HCT116 (cell line): ENCODE measurements at regions not wholly inside any gene's neighbourhood (a gene's known extent, or its start where the extent isn't known, plus 50 kb on each side); places are given as distances from the start of the nearest gene placed in this dataset.

ENCODE experiments used
- ATAC-seq: fragments of 200-7000 bp; cut with Tn5 transposase; 2 replicates; pipeline ENCODE4 v1.9.1; 2020; ENCODE audit warnings: mild to moderate bottlenecking, moderate library complexity
- BruUV-seq: library from RNA; stranded (reverse); fragments of 400-500 nt; replicated peaks from 2 replicates; lab custom pipeline; 2021; lab: Mats Ljungman, UMichigan
- CTCF ChIA-PET: fragments of 300-600 bp; sonication (Branson Sonifier 250); formaldehyde crosslinking; loops from one replicate; lab custom pipeline; 2021; ENCODE audit warnings: antibody characterized with exemption; lab: Charles Lee
- POLR2A ChIA-PET: fragments of 300-600, 350-600 bp; sonication (Branson Sonifier 250); formaldehyde crosslinking; loops from one replicate; lab custom pipeline; 2021; ENCODE audit warnings: antibody characterized with exemption; lab: Charles Lee
- RAD21 ChIA-PET, 2 experiments: fragments of 300-600 bp; sonication (Branson Sonifier 250); formaldehyde crosslinking; loops; one replicate each; lab custom pipeline; 2023; ENCODE audit warnings: low total read pairs in 2 of 2; ENCODE audit not compliant: uncharacterized antibody in 2 of 2, unreplicated experiment in 2 of 2, low non-redundant PET in 1 of 2; lab: Charles Lee
- DNase-seq: peaks from one replicate; pipeline ENCODE4 v3.0.0-alpha.2; 2010; ENCODE audit warnings: low read depth, low spot score
- H2AFZ ChIP-seq: fragments of 200-600 bp; shearing (Covaris generic), sonication (generic); 2 replicates; pipeline ENCODE4 v1.6.1; 2017; ENCODE audit warnings: low read depth, mixed run types, mixed read lengths, antibody characterized with exemption, low read length; ENCODE audit not compliant: poor library complexity, severe bottlenecking
- H3K27ac ChIP-seq: 2 replicates; pipeline ENCODE4 v1.5.1; 2012; ENCODE audit warnings: low read depth, low read length
- H3K27me3 ChIP-seq: fragments of 200-600 bp; sonication (generic); 2 replicates; pipeline ENCODE4 v1.6.1; 2016; ENCODE audit warnings: mixed run types, low read length, mixed read lengths; ENCODE audit not compliant: insufficient read depth
- H3K36me3 ChIP-seq, 2 experiments: fragments of 200-500 bp in 1 of 2; fragments of 200-600 bp in 1 of 2; sonication (Bioruptor generic) in 1 of 2; sonication (generic) in 1 of 2; 2 replicates each; pipeline versions ENCODE4 v1.5.1 to v1.6.1; 2014 to 2016; ENCODE audit warnings: low read length in 2 of 2, inconsistent platforms in 1 of 2, mixed read lengths in 1 of 2, mixed run types in 1 of 2; ENCODE audit not compliant: insufficient read depth in 2 of 2, control insufficient read depth in 1 of 2
- H3K4me1 ChIP-seq, 2 experiments: fragments of 200-600 bp in 1 of 2; sonication (generic) in 1 of 2; 2 replicates each; pipeline versions ENCODE4 v1.5.1 to v1.6.1; 2012 to 2017; ENCODE audit warnings: low read length in 2 of 2, inconsistent platforms in 1 of 2, mild to moderate bottlenecking in 1 of 2, mixed read lengths in 1 of 2, mixed run types in 1 of 2, moderate library complexity in 1 of 2; ENCODE audit not compliant: insufficient read depth in 2 of 2, control insufficient read depth in 1 of 2
- H3K4me2 ChIP-seq: fragments of 200-600 bp; sonication (generic); 2 replicates; pipeline ENCODE4 v1.6.1; 2017; ENCODE audit warnings: mixed run types, low read length, mixed read lengths
- H3K4me3 ChIP-seq, 2 experiments: fragments of 200-600 bp in 1 of 2; sonication (generic) in 1 of 2; replicated peaks in 1 of 2; 2 replicates each; pipeline ENCODE4 v1.5.1; 2011 to 2016; ENCODE audit warnings: low read length in 2 of 2, control low read depth in 1 of 2, low read depth in 1 of 2, mild to moderate bottlenecking in 1 of 2, mixed read lengths in 1 of 2, mixed run types in 1 of 2
- H3K79me2 ChIP-seq: fragments of 200-600 bp; sonication (generic); 2 replicates; pipeline ENCODE4 v1.6.1; 2017; ENCODE audit warnings: mild to moderate bottlenecking, mixed run types, low read length, moderate library complexity, mixed read lengths; ENCODE audit not compliant: insufficient read depth
- H3K9ac ChIP-seq: fragments of 200-600 bp; sonication (generic); 2 replicates; pipeline ENCODE4 v1.6.1; 2016; ENCODE audit warnings: low read length, mixed read lengths
- H3K9me2 ChIP-seq: fragments of 200-600 bp; sonication (generic), shearing (Covaris generic); 2 replicates; pipeline ENCODE4 v1.6.1; 2017; ENCODE audit warnings: mixed run types, mild to moderate bottlenecking, moderate library complexity; ENCODE audit not compliant: insufficient read depth
- H3K9me3 ChIP-seq, 2 experiments: fragments of 200-500 bp in 1 of 2; fragments of 200-600 bp in 1 of 2; sonication (Bioruptor generic) in 1 of 2; sonication (generic) in 1 of 2; 2 replicates each; pipeline ENCODE4 v1.6.1; 2014 to 2017; ENCODE audit warnings: low read length in 2 of 2, mixed read lengths in 2 of 2, inconsistent platforms in 1 of 2, low read depth in 1 of 2, mild to moderate bottlenecking in 1 of 2, mixed run types in 1 of 2, moderate library complexity in 1 of 2; ENCODE audit not compliant: control insufficient read depth in 1 of 2, insufficient read depth in 1 of 2
- H4K20me1 ChIP-seq: fragments of 200-600 bp; sonication (generic), shearing (Covaris generic); 2 replicates; pipeline ENCODE4 v1.6.1; 2017; ENCODE audit warnings: mixed run types, mild to moderate bottlenecking, moderate library complexity; ENCODE audit not compliant: insufficient read depth
- ATF3 ChIP-seq: IDR thresholded peaks from 2 replicates; pipeline ENCODE4 v1.6.1; 2012
- CBX3 ChIP-seq: IDR thresholded peaks from 2 replicates; pipeline ENCODE4 v1.6.1; 2012; ENCODE audit warnings: low read depth
- CEBPB ChIP-seq: IDR thresholded peaks from 2 replicates; pipeline ENCODE4 v1.6.1; 2012; ENCODE audit warnings: low read depth
- CTCF ChIP-seq, 3 experiments: fragments of 200-600 bp in 1 of 3; sonication (generic) in 1 of 3; IDR thresholded peaks in 2 of 3; conservative IDR thresholded peaks in 1 of 3; 2 replicates each; pipeline ENCODE4 v1.5.1; 2012 to 2017; ENCODE audit warnings: low read depth in 2 of 3, low read length in 2 of 3, antibody characterized with exemption in 1 of 3, borderline replicate concordance in 1 of 3, control low read depth in 1 of 3, mild to moderate bottlenecking in 1 of 3, mixed read lengths in 1 of 3, mixed run types in 1 of 3, moderate library complexity in 1 of 3; ENCODE audit not compliant: insufficient read depth in 1 of 3
- EGR1 ChIP-seq: IDR thresholded peaks from 2 replicates; pipeline ENCODE4 v1.6.1; 2012; ENCODE audit warnings: low read depth
- ELF1 ChIP-seq: IDR thresholded peaks from 2 replicates; pipeline ENCODE4 v1.6.1; 2012; ENCODE audit warnings: low read depth, borderline replicate concordance
- EZH2 ChIP-seq: fragments of 200-600 bp; sonication (generic); IDR thresholded peaks from 2 replicates; pipeline ENCODE4 v1.6.1; 2017; ENCODE audit warnings: antibody characterized with exemption, mixed run types
- FOSL1 ChIP-seq: IDR thresholded peaks from 2 replicates; pipeline ENCODE4 v1.6.1; 2012; ENCODE audit warnings: low read depth
- POLR2A ChIP-seq: IDR thresholded peaks from 2 replicates; pipeline ENCODE4 v1.7.0; 2011; ENCODE audit warnings: borderline replicate concordance; ENCODE audit not compliant: insufficient read depth, insufficient read length; ENCODE audit errors: extremely low read depth
- SIN3A ChIP-seq: IDR thresholded peaks from 2 replicates; pipeline ENCODE4 v1.6.1; 2012; ENCODE audit warnings: low read depth
- TCF7L2 ChIP-seq: IDR thresholded peaks from 2 replicates; pipeline ENCODE4 v1.7.0; 2011; ENCODE audit warnings: borderline replicate concordance, inconsistent platforms; ENCODE audit not compliant: insufficient read depth, insufficient read length; ENCODE audit errors: extremely low read depth
- YY1 ChIP-seq: IDR thresholded peaks from 2 replicates; pipeline ENCODE4 v1.6.1; 2011; ENCODE audit warnings: low read length, low read depth, moderate library complexity, mild to moderate bottlenecking; ENCODE audit not compliant: insufficient replicate concordance; ENCODE audit errors: extremely low read depth
- ZFX ChIP-seq: fragments of 450-650 bp; IDR thresholded peaks from 2 replicates; pipeline ENCODE4 v1.6.1; 2017
- intact Hi-C: fragments of 100-400 bp; cut with micrococcal nuclease; formaldehyde crosslinking; loops from 2 replicates; pipeline ENCODE4 v1.10.0; 2022
- TF ChIP-seq, protein P1 (sequence below): IDR thresholded peaks from 2 replicates; pipeline ENCODE4 v1.6.1; 2012; ENCODE audit warnings: low read depth
- TF ChIP-seq, protein P2 (sequence below): IDR thresholded peaks from 2 replicates; pipeline ENCODE4 v1.6.1; 2012

- ChIA-PET POLR2A (no interaction called here), CTCF (no interaction called here), RAD21 (no interaction called here)
- Histone ChIP-seq H3K79me2 (no peaks in the 10 kb centered on the region), H3K9me3 (no peaks in the 10 kb centered on the region), H4K20me1 (no peaks in the 10 kb centered on the region), H3K4me2 (no peak overlapping the region), H3K36me3 (no peaks in the 10 kb centered on the region), H3K9ac (no peak overlapping the region), H3K27me3 (no peaks in the 10 kb centered on the region), H3K4me1 (no peaks in the 10 kb centered on the region), H3K27ac (no peak overlapping the region), H3K4me3 (no peak overlapping the region), H2AFZ (no peak overlapping the region), H3K9me2 (no peaks in the 10 kb centered on the region)
- no peak for TF ChIP-seq POLR2A
- no peak for TF ChIP-seq EZH2
- no peak for TF ChIP-seq YY1
- TF ChIP-seq CEBPB, result no peak
- intact Hi-C loops, result no loop called here
- ATAC-seq (no peak), DNase-seq (no peak)
- BruUV-seq, result no TSS peak
Observed at GRCh38 chr14:30234966-30235365, 307.3 kb upstream of the PRKD1 start.

DNA sequence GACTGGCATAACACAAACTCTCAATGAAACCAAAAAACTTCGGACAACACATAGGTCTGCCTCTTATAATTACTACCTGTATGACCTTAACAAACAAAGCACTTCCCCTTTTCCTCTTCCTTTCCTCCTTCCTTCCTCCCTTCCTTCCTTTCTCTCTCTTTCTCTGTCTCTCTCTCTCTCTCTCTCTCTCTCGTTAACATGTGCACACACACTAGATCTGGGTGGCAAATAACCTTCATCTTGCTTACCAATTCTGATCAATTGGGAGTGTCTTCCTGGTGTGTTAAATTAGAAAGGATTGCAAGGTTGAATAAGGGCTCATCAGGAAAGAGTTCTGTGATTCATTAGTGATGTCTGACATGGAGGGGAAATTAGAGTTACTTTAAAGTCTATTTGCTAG lies 307.8 kb upstream of the PRKD1 start:
- RAD21 ChIA-PET, result no interaction called here

More for the DNA sequence above, 307.8 kb upstream of the PRKD1 start:
- intact Hi-C loops, result no loop called here
- Histone ChIP-seq H3K79me2 (no peaks in the 10 kb centered on the region), H3K4me2 (no peak overlapping the region), H3K36me3 (no peaks in the 10 kb centered on the region), H3K9me2 (no peaks in the 10 kb centered on the region), H2AFZ (no peak overlapping the region), H3K9ac (no peak overlapping the region), H3K4me3 (no peak overlapping the region), H3K9me3 (no peaks in the 10 kb centered on the region), H4K20me1 (no peaks in the 10 kb centered on the region), H3K27me3 (no peaks in the 10 kb centered on the region), H3K27ac (no peak overlapping the region), H3K4me1 (no peaks in the 10 kb centered on the region)
- ChIA-PET CTCF (no interaction called here), POLR2A (no interaction called here)
- DNase-seq, result no peak
- BruUV-seq, result no TSS peak
- TF ChIP-seq, protein P1, sequence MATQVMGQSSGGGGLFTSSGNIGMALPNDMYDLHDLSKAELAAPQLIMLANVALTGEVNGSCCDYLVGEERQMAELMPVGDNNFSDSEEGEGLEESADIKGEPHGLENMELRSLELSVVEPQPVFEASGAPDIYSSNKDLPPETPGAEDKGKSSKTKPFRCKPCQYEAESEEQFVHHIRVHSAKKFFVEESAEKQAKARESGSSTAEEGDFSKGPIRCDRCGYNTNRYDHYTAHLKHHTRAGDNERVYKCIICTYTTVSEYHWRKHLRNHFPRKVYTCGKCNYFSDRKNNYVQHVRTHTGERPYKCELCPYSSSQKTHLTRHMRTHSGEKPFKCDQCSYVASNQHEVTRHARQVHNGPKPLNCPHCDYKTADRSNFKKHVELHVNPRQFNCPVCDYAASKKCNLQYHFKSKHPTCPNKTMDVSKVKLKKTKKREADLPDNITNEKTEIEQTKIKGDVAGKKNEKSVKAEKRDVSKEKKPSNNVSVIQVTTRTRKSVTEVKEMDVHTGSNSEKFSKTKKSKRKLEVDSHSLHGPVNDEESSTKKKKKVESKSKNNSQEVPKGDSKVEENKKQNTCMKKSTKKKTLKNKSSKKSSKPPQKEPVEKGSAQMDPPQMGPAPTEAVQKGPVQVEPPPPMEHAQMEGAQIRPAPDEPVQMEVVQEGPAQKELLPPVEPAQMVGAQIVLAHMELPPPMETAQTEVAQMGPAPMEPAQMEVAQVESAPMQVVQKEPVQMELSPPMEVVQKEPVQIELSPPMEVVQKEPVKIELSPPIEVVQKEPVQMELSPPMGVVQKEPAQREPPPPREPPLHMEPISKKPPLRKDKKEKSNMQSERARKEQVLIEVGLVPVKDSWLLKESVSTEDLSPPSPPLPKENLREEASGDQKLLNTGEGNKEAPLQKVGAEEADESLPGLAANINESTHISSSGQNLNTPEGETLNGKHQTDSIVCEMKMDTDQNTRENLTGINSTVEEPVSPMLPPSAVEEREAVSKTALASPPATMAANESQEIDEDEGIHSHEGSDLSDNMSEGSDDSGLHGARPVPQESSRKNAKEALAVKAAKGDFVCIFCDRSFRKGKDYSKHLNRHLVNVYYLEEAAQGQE, result no peak
- TF ChIP-seq EGR1 (no peak), ELF1 (no peak), FOSL1 (no peak), ZFX (no peak), TCF7L2 (no peak), EZH2 (no peak), CBX3 (no peak), CTCF (IDR thresholded peaks at IDR 0.05 in 2 of 3, conservative IDR thresholded peaks at IDR 0.05 in 1 of 3; ENCODE audit: borderline replicate concordance in 1 of 3, insufficient read depth in 1 of 3, low read depth in 2 of 3, low read length in 2 of 3) (no peak), ATF3 (no peak), SIN3A (no peak), POLR2A (no peak)
- TF ChIP-seq, protein P2, sequence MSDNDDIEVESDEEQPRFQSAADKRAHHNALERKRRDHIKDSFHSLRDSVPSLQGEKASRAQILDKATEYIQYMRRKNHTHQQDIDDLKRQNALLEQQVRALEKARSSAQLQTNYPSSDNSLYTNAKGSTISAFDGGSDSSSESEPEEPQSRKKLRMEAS, result no peak
- ATAC-seq, result no peak
